Astrocyte (in vitro differentiated cells and primary cell): ENCODE measurements at regions not wholly inside any gene's neighbourhood (a gene's known extent, or its start where the extent isn't known, plus 50 kb on each side); places are given as distances from the start of the nearest gene placed in this dataset.
"Not testable (repeated sequence)": the region's sequence is repeated elsewhere in the genome, so short reads cannot be mapped to it uniquely, and the experiment has no call there.

ENCODE experiments used
- CTCF ChIP-seq: IDR thresholded peaks from 2 replicates; pipeline ENCODE4 v1.5.1; 2011; ENCODE audit warnings: low read depth, mild to moderate bottlenecking, inconsistent platforms, low read length, moderate library complexity; ENCODE audit not compliant: insufficient read depth
- EZH2 ChIP-seq: IDR thresholded peaks from 2 replicates; pipeline ENCODE4 v1.6.1; 2012; ENCODE audit warnings: mild to moderate bottlenecking, low read length, inconsistent platforms; ENCODE audit not compliant: insufficient read depth

- TF ChIP-seq CTCF, EZH2: not testable (repeated sequence)
These were observed 131.5 kb downstream of the FHL5 start for GRCh38 chr6:96694429-96694828.
